ENCODE measurements at regions not wholly inside any gene's neighbourhood (a gene's known extent, or its start where the extent isn't known, plus 50 kb on each side); places are given as distances from the start of the nearest gene placed in this dataset.
"Not testable (repeated sequence)": the region's sequence is repeated elsewhere in the genome, so short reads cannot be mapped to it uniquely, and the experiment has no call there.

GRCh38 chr2:393711-394696 lies 106.1 kb upstream of the ALKAL2 start:
- DNase-seq = peak in 2 of 4 experiments; percentile 11 to 52

- no peak for DNase-seq
Observed at GRCh38 chr2:392926-393280, 105.0 kb upstream of the ALKAL2 start.

- no peak for DNase-seq
Observed at GRCh38 chr2:392181-392925, 104.5 kb upstream of the ALKAL2 start.

- DNase-seq = no peak
Observed at GRCh38 chr2:391696-392095, 103.8 kb upstream of the ALKAL2 start.

GRCh38 chr2:390959-391358 lies 103.1 kb upstream of the ALKAL2 start:
- DNase-seq = no peak

GRCh38 chr2:389985-390384 lies 102.1 kb upstream of the ALKAL2 start:
- not testable (repeated sequence) for DNase-seq

- not testable (repeated sequence) for DNase-seq
Observed at GRCh38 chr2:388752-389151, 100.9 kb upstream of the ALKAL2 start.

- no peak for DNase-seq
Observed at GRCh38 chr2:387980-388421, 100.1 kb upstream of the ALKAL2 start.

- DNase-seq = no peak
Observed at GRCh38 chr2:386406-387103, 98.7 kb upstream of the ALKAL2 start.

GRCh38 chr2:385785-386184 lies 97.9 kb upstream of the ALKAL2 start:
- no peak for DNase-seq

- DNase-seq = no peak
Observed at GRCh38 chr2:385061-385460, 97.2 kb upstream of the ALKAL2 start.

GRCh38 chr2:383888-384287 lies 96.0 kb upstream of the ALKAL2 start:
- DNase-seq = no peak

GRCh38 chr2:383178-383577 lies 95.3 kb upstream of the ALKAL2 start:
- no peak for DNase-seq

- DNase-seq = no peak
Observed at GRCh38 chr2:382728-383022, 94.8 kb upstream of the ALKAL2 start.

- DNase-seq = no peak
Observed at GRCh38 chr2:381941-382727, 94.2 kb upstream of the ALKAL2 start.

GRCh38 chr2:381181-381580 lies 93.3 kb upstream of the ALKAL2 start:
- no peak for DNase-seq

GRCh38 chr2:380772-381171 lies 92.9 kb upstream of the ALKAL2 start:
- DNase-seq = no peak

- no peak for DNase-seq
Observed at GRCh38 chr2:380221-380620, 92.3 kb upstream of the ALKAL2 start.

GRCh38 chr2:379778-380177 lies 91.9 kb upstream of the ALKAL2 start:
- DNase-seq = no peak

GRCh38 chr2:378364-378763 lies 90.5 kb upstream of the ALKAL2 start:
- no peak for DNase-seq

GRCh38 chr2:377414-377813 lies 89.5 kb upstream of the ALKAL2 start:
- DNase-seq = no peak

- DNase-seq = no peak
Observed at GRCh38 chr2:375956-376307, 88.0 kb upstream of the ALKAL2 start.

All from activated naive CD4-positive, alpha-beta T cell (primary cell).